ENCODE measurements at regions not wholly inside any gene's neighbourhood (a gene's known extent, or its start where the extent isn't known, plus 50 kb on each side); places are given as distances from the start of the nearest gene placed in this dataset.

GRCh38 chr9:28616310-28616709 is 1043.0 kb upstream of the C9orf72 start:
- POLR2A ChIA-PET: no interaction called here
- no CpG with 5 or more reads among the region's 1 CpG for WGBS (ENCODE audit: insufficient coverage)
- H3K4me3 ChIP-seq (ENCODE audit: control insufficient read depth in 1 of 7, extremely low read depth in 1 of 7, insufficient read depth in 4 of 7, low read depth in 2 of 7, low read length in 6 of 7): no peak overlapping the region
- no peaks in the 10 kb centered on the region for H3K36me3 ChIP-seq (ENCODE audit: control insufficient read depth in 4 of 4, insufficient read depth in 4 of 4, low read length in 3 of 4)
- no peaks in the 10 kb centered on the region for H3K4me1 ChIP-seq (ENCODE audit: control extremely low read depth in 1 of 4, control insufficient read depth in 4 of 4, insufficient read depth in 4 of 4, low read length in 3 of 4)
- H3K27ac ChIP-seq (ENCODE audit: insufficient read depth in 1 of 2, low read depth in 1 of 2, low read length in 2 of 2, poor library complexity in 1 of 2, severe bottlenecking in 2 of 2): no peak overlapping the region
- DNase-seq: no peak
- CTCF ChIA-PET: interaction anchor here (0.6 to 0.9 kb wide), 2 partner anchors 10 to 431 kb away, joined by 3 read pairs; no protein-coding TSS in a partner anchor
- H3K27me3 ChIP-seq (replicated peaks in 2 of 5; ENCODE audit: control insufficient read depth in 4 of 5, insufficient read depth in 5 of 5, low read length in 4 of 5): no peaks in the 10 kb centered on the region
- H3K9me3 ChIP-seq (ENCODE audit: control extremely low read depth in 1 of 5, control insufficient read depth in 4 of 5, insufficient read depth in 2 of 5, low read depth in 1 of 5, low read length in 4 of 5): no peaks in the 10 kb centered on the region

GRCh38 chr9:28620011-28620410 is 1046.7 kb upstream of the C9orf72 start:
- POLR2A ChIA-PET: no interaction called here
- CTCF ChIA-PET: no interaction called here
- 75% methylated on average over 1 of the region's 1 CpG for WGBS (ENCODE audit: insufficient coverage)
- no peak for DNase-seq
- Histone ChIP-seq H3K27ac (ENCODE audit: insufficient read depth in 1 of 2, low read depth in 1 of 2, low read length in 2 of 2, poor library complexity in 1 of 2, severe bottlenecking in 2 of 2) (no peak overlapping the region), H3K36me3 (ENCODE audit: control insufficient read depth in 4 of 4, insufficient read depth in 4 of 4, low read length in 3 of 4) (no peaks in the 10 kb centered on the region), H3K27me3 (replicated peaks in 2 of 5; ENCODE audit: control insufficient read depth in 4 of 5, insufficient read depth in 5 of 5, low read length in 4 of 5) (no peaks in the 10 kb centered on the region), H3K4me3 (ENCODE audit: control insufficient read depth in 1 of 7, extremely low read depth in 1 of 7, insufficient read depth in 4 of 7, low read depth in 2 of 7, low read length in 6 of 7) (no peak overlapping the region), H3K4me1 (ENCODE audit: control extremely low read depth in 1 of 4, control insufficient read depth in 4 of 4, insufficient read depth in 4 of 4, low read length in 3 of 4) (no peaks in the 10 kb centered on the region), H3K9me3 (ENCODE audit: control extremely low read depth in 1 of 5, control insufficient read depth in 4 of 5, insufficient read depth in 2 of 5, low read depth in 1 of 5, low read length in 4 of 5) (no peaks in the 10 kb centered on the region)

GRCh38 chr9:28620661-28621060 is 1047.4 kb upstream of the C9orf72 start:
- POLR2A ChIA-PET: no interaction called here
- no peak overlapping the region for H3K4me3 ChIP-seq (ENCODE audit: control insufficient read depth in 1 of 7, extremely low read depth in 1 of 7, insufficient read depth in 4 of 7, low read depth in 2 of 7, low read length in 6 of 7)
- no peaks in the 10 kb centered on the region for H3K27me3 ChIP-seq (replicated peaks in 2 of 5; ENCODE audit: control insufficient read depth in 4 of 5, insufficient read depth in 5 of 5, low read length in 4 of 5)
- H3K4me1 ChIP-seq (ENCODE audit: control extremely low read depth in 1 of 4, control insufficient read depth in 4 of 4, insufficient read depth in 4 of 4, low read length in 3 of 4): no peaks in the 10 kb centered on the region
- DNase-seq: no peak
- no peak overlapping the region for H3K27ac ChIP-seq (ENCODE audit: insufficient read depth in 1 of 2, low read depth in 1 of 2, low read length in 2 of 2, poor library complexity in 1 of 2, severe bottlenecking in 2 of 2)
- WGBS (ENCODE audit: insufficient coverage): no CpG with 5 or more reads among the region's 2 CpGs
- CTCF ChIA-PET: no interaction called here
- H3K9me3 ChIP-seq (ENCODE audit: control extremely low read depth in 1 of 5, control insufficient read depth in 4 of 5, insufficient read depth in 2 of 5, low read depth in 1 of 5, low read length in 4 of 5): no peaks in the 10 kb centered on the region
- H3K36me3 ChIP-seq (ENCODE audit: control insufficient read depth in 4 of 4, insufficient read depth in 4 of 4, low read length in 3 of 4): no peaks in the 10 kb centered on the region

- WGBS (ENCODE audit: insufficient coverage): 100% methylated on average over 1 of the region's 1 CpG
- POLR2A ChIA-PET: no interaction called here
Observed at GRCh38 chr9:28624771-28625170, 1051.5 kb upstream of the C9orf72 start.

GRCh38 chr9:28628031-28628430 is 1054.8 kb upstream of the C9orf72 start:
- ChIA-PET POLR2A (no interaction called here), CTCF (interaction anchor here (0.9 kb wide), 1 partner anchor 9 kb away, joined by 3 read pairs; no protein-coding TSS in a partner anchor)
- WGBS (ENCODE audit: insufficient coverage): no CpG with 5 or more reads among the region's 1 CpG
- H3K9me3 ChIP-seq (ENCODE audit: control extremely low read depth in 1 of 5, control insufficient read depth in 4 of 5, insufficient read depth in 2 of 5, low read depth in 1 of 5, low read length in 4 of 5): no peaks in the 10 kb centered on the region
- H3K4me3 ChIP-seq (ENCODE audit: control insufficient read depth in 1 of 7, extremely low read depth in 1 of 7, insufficient read depth in 4 of 7, low read depth in 2 of 7, low read length in 6 of 7): no peak overlapping the region
- H3K27me3 ChIP-seq (replicated peaks in 2 of 5; ENCODE audit: control insufficient read depth in 4 of 5, insufficient read depth in 5 of 5, low read length in 4 of 5): no peaks in the 10 kb centered on the region
- no peaks in the 10 kb centered on the region for H3K36me3 ChIP-seq (ENCODE audit: control insufficient read depth in 4 of 4, insufficient read depth in 4 of 4, low read length in 3 of 4)
- no peaks in the 10 kb centered on the region for H3K4me1 ChIP-seq (ENCODE audit: control extremely low read depth in 1 of 4, control insufficient read depth in 4 of 4, insufficient read depth in 4 of 4, low read length in 3 of 4)
- DNase-seq: no peak
- no peak overlapping the region for H3K27ac ChIP-seq (ENCODE audit: insufficient read depth in 1 of 2, low read depth in 1 of 2, low read length in 2 of 2, poor library complexity in 1 of 2, severe bottlenecking in 2 of 2)

More at GRCh38 chr9:28624771-28625170, 1051.5 kb upstream of the C9orf72 start:
- Histone ChIP-seq H3K4me1 (ENCODE audit: control extremely low read depth in 1 of 4, control insufficient read depth in 4 of 4, insufficient read depth in 4 of 4, low read length in 3 of 4) (no peaks in the 10 kb centered on the region), H3K4me3 (ENCODE audit: control insufficient read depth in 1 of 7, extremely low read depth in 1 of 7, insufficient read depth in 4 of 7, low read depth in 2 of 7, low read length in 6 of 7) (no peak overlapping the region), H3K9me3 (ENCODE audit: control extremely low read depth in 1 of 5, control insufficient read depth in 4 of 5, insufficient read depth in 2 of 5, low read depth in 1 of 5, low read length in 4 of 5) (no peaks in the 10 kb centered on the region), H3K27ac (ENCODE audit: insufficient read depth in 1 of 2, low read depth in 1 of 2, low read length in 2 of 2, poor library complexity in 1 of 2, severe bottlenecking in 2 of 2) (no peak overlapping the region), H3K27me3 (replicated peaks in 2 of 5; ENCODE audit: control insufficient read depth in 4 of 5, insufficient read depth in 5 of 5, low read length in 4 of 5) (no peaks in the 10 kb centered on the region), H3K36me3 (ENCODE audit: control insufficient read depth in 4 of 4, insufficient read depth in 4 of 4, low read length in 3 of 4) (no peaks in the 10 kb centered on the region)
- no peak for DNase-seq
- CTCF ChIA-PET: no interaction called here

GRCh38 chr9:28648723-28649122 is 1075.4 kb upstream of the C9orf72 start:
- no peak overlapping the region for H3K27ac ChIP-seq (ENCODE audit: insufficient read depth in 1 of 2, low read depth in 1 of 2, low read length in 2 of 2, poor library complexity in 1 of 2, severe bottlenecking in 2 of 2)
- CTCF ChIA-PET: no interaction called here
- H3K36me3 ChIP-seq (ENCODE audit: control insufficient read depth in 4 of 4, insufficient read depth in 4 of 4, low read length in 3 of 4): no peaks in the 10 kb centered on the region
- no peaks in the 10 kb centered on the region for H3K27me3 ChIP-seq (replicated peaks in 2 of 5; ENCODE audit: control insufficient read depth in 4 of 5, insufficient read depth in 5 of 5, low read length in 4 of 5)
- H3K4me1 ChIP-seq (ENCODE audit: control extremely low read depth in 1 of 4, control insufficient read depth in 4 of 4, insufficient read depth in 4 of 4, low read length in 3 of 4): no peaks in the 10 kb centered on the region
- H3K9me3 ChIP-seq (ENCODE audit: control extremely low read depth in 1 of 5, control insufficient read depth in 4 of 5, insufficient read depth in 2 of 5, low read depth in 1 of 5, low read length in 4 of 5): no peaks in the 10 kb centered on the region
- no peak overlapping the region for H3K4me3 ChIP-seq (ENCODE audit: control insufficient read depth in 1 of 7, extremely low read depth in 1 of 7, insufficient read depth in 4 of 7, low read depth in 2 of 7, low read length in 6 of 7)
- 90% methylated on average over 1 of the region's 3 CpGs for WGBS (ENCODE audit: insufficient coverage)
- POLR2A ChIA-PET: no interaction called here
- peak in 1 of 3 donors; percentile 0 for DNase-seq

- ChIA-PET CTCF (no interaction called here), POLR2A (no interaction called here)
- no peaks in the 10 kb centered on the region for H3K27me3 ChIP-seq (replicated peaks in 2 of 5; ENCODE audit: control insufficient read depth in 4 of 5, insufficient read depth in 5 of 5, low read length in 4 of 5)
- no peak for DNase-seq
- no peak overlapping the region for H3K4me3 ChIP-seq (ENCODE audit: control insufficient read depth in 1 of 7, extremely low read depth in 1 of 7, insufficient read depth in 4 of 7, low read depth in 2 of 7, low read length in 6 of 7)
- H3K36me3 ChIP-seq (ENCODE audit: control insufficient read depth in 4 of 4, insufficient read depth in 4 of 4, low read length in 3 of 4): no peaks in the 10 kb centered on the region
- no peak overlapping the region for H3K27ac ChIP-seq (ENCODE audit: insufficient read depth in 1 of 2, low read depth in 1 of 2, low read length in 2 of 2, poor library complexity in 1 of 2, severe bottlenecking in 2 of 2)
- no peaks in the 10 kb centered on the region for H3K4me1 ChIP-seq (ENCODE audit: control extremely low read depth in 1 of 4, control insufficient read depth in 4 of 4, insufficient read depth in 4 of 4, low read length in 3 of 4)
- WGBS (ENCODE audit: insufficient coverage): 73% methylated on average over 2 of the region's 4 CpGs
- no peaks in the 10 kb centered on the region for H3K9me3 ChIP-seq (ENCODE audit: control extremely low read depth in 1 of 5, control insufficient read depth in 4 of 5, insufficient read depth in 2 of 5, low read depth in 1 of 5, low read length in 4 of 5)
Observed at GRCh38 chr9:28650327-28650726, 1077.0 kb upstream of the C9orf72 start.
